ENCODE measurements at regions not wholly inside any gene's neighbourhood (a gene's known extent, or its start where the extent isn't known, plus 50 kb on each side); places are given as distances from the start of the nearest gene placed in this dataset.

GRCh38 chr18:78579854-78580577 lies 399.6 kb upstream of the SALL3 start:
- no peak overlapping the region for H3K4me3 ChIP-seq (ENCODE audit: low read depth, low read length)
- DNase-seq (ENCODE audit: low read depth): no peak
- TF ChIP-seq CTCF (conservative IDR thresholded peaks at IDR 0.05; ENCODE audit: low read depth, low read length): no peak

DNA sequence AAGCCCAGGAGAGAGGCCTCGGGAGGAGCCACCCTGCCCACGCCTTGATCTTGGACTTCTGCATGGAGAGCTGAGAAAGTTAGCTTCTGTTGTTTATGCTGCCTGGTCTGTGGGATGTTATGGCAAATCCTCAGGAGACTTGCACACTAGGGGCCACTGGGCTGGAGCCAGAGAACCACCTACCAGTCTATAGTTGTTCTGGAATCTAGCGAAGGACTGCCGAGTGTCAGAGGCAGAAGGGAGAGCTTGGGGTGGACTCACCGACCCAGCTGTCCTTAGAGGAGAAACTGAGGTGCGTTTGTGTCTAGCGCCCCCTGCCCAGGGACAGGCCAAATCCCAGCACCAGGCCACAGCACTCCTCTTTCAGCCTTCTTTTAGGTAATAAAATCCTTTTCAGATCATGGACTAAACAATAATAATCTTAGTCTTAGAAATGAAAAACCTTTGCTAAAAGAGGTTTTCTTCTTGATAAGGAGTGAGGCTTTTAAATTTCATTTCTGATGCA lies 398.7 kb upstream of the SALL3 start:
- no peak for TF ChIP-seq CTCF (conservative IDR thresholded peaks at IDR 0.05; ENCODE audit: low read depth, low read length)
- no peak for DNase-seq (ENCODE audit: low read depth)

DNA sequence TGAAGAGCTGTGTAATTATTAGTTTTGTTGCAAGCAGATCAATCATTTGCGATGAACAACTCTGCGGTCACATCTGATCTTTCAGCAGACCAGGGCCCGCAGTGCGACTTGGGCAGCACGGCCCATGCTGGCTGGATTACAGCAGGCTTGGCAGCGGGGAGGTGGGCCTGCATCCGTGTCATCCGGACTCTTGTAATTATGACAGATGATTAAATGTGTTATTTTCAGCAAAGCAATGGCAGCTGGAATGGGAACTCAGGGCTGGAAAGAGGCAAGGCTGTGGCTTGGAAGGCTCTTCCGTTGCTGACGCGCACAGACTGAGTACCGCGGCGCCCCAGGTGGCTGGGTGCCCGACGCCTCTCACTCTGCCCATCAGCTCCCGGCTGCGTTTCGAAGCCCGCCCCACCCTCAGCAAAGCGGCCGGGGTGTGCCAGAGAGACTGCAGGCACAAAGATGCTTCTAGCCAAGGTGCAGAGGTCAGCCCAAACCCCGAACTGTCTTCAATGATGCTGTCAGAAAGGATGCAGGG lies 397.4 kb upstream of the SALL3 start:
- no peak for DNase-seq (ENCODE audit: low read depth)
- no peak for TF ChIP-seq CTCF (conservative IDR thresholded peaks at IDR 0.05; ENCODE audit: low read depth, low read length)
- no peak overlapping the region for H3K4me3 ChIP-seq (ENCODE audit: low read depth, low read length)

More for the DNA sequence above, 398.7 kb upstream of the SALL3 start:
- no peak overlapping the region for H3K4me3 ChIP-seq (ENCODE audit: low read depth, low read length)

DNA sequence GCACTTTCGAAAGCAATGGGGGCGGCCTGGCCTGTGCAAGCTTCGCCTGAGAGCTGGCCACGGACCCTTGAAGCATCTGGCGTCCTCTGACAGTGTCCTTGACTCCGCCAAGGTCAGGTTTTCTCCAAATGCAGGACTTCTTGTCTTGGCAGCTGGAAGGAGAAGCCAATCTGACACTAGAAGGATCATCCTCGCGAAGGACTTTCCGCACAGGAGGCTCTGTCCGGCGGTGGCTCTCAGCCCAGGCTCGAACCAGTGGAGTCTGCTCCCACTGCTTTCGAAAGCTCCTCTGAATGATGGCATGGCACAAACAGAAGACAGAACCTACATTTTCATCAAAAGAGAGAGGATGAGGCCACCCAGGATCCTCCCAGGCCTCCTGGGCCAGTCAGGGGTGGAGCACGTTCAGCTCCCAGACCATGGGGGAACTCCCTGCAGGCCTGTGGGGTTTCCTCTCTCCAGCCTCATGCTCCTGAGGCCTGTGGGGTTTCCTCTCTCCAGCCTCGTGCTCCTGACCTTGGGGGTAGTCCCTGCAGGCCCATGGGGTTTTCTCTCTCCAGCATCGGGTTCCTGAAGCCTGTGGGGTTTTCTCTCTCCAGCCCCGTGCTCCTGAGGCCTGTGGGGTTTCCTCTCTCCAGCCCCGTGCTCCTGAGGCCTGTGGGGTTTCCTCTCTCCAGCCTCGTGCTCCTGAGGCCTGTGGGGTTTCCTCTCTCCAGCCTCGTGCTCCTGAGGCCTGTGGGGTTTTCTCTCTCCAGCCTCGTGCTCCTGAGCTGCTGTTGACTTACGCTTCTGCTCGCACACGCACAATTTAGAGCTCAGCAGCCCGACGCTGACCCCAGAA lies 396.5 kb upstream of the SALL3 start:
- no peak for DNase-seq (ENCODE audit: low read depth)
- no peak for TF ChIP-seq CTCF (conservative IDR thresholded peaks at IDR 0.05; ENCODE audit: low read depth, low read length)
- H3K4me3 ChIP-seq (ENCODE audit: low read depth, low read length): no peak overlapping the region

GRCh38 chr18:78583739-78584458 lies 395.7 kb upstream of the SALL3 start:
- no peak overlapping the region for H3K4me3 ChIP-seq (ENCODE audit: low read depth, low read length)
- no peak for TF ChIP-seq CTCF (conservative IDR thresholded peaks at IDR 0.05; ENCODE audit: low read depth, low read length)
- no peak for DNase-seq (ENCODE audit: low read depth)

- no peak for DNase-seq (ENCODE audit: low read depth)
- no peak for TF ChIP-seq CTCF (conservative IDR thresholded peaks at IDR 0.05; ENCODE audit: low read depth, low read length)
- H3K4me3 ChIP-seq (ENCODE audit: low read depth, low read length): no peak overlapping the region
Observed at GRCh38 chr18:78584459-78585022, 395.1 kb upstream of the SALL3 start.
